GM23248 (cell line): ENCODE measurements at regions not wholly inside any gene's neighbourhood (a gene's known extent, or its start where the extent isn't known, plus 50 kb on each side); places are given as distances from the start of the nearest gene placed in this dataset.

ENCODE experiments used
- DNase-seq: peaks from one replicate; pipeline ENCODE4 v3.0.0-alpha.2; 2015
- H2AFZ ChIP-seq: fragments of 200-600 bp; sonication (generic); 2 replicates; pipeline ENCODE4 v1.6.1; 2016; ENCODE audit warnings: antibody characterized with exemption
- H3F3A ChIP-seq: fragments of 200-600 bp; sonication (generic); 2 replicates; pipeline ENCODE4 v1.6.1; 2016; ENCODE audit warnings: mild to moderate bottlenecking, antibody characterized with exemption, mixed run types; ENCODE audit not compliant: insufficient read depth
- H3K27ac ChIP-seq: fragments of 200-600 bp; sonication (generic); 2 replicates; pipeline ENCODE4 v1.5.1; 2016; ENCODE audit warnings: mild to moderate bottlenecking
- H3K27me3 ChIP-seq: fragments of 200-600 bp; sonication (generic); replicated peaks from 2 replicates; pipeline ENCODE4 v1.6.1; 2016; ENCODE audit warnings: mild to moderate bottlenecking; ENCODE audit not compliant: insufficient read depth
- H3K36me3 ChIP-seq: fragments of 200-600 bp; sonication (generic); 2 replicates; pipeline ENCODE4 v1.6.1; 2016; ENCODE audit warnings: low read depth, mild to moderate bottlenecking
- H3K4me1 ChIP-seq: fragments of 200-600 bp; sonication (generic); 2 replicates; pipeline ENCODE4 v1.6.1; 2016; ENCODE audit warnings: mild to moderate bottlenecking; ENCODE audit not compliant: insufficient read depth
- H3K4me2 ChIP-seq: fragments of 200-600 bp; sonication (generic); one replicate; pipeline ENCODE4 v1.6.1; 2016; ENCODE audit warnings: mild to moderate bottlenecking; ENCODE audit not compliant: unreplicated experiment
- H3K4me3 ChIP-seq: fragments of 200-600 bp; sonication (generic); 2 replicates; pipeline ENCODE4 v1.5.1; 2016; ENCODE audit warnings: mild to moderate bottlenecking
- H3K79me2 ChIP-seq: fragments of 200-600 bp; sonication (generic); 2 replicates; pipeline ENCODE4 v1.6.1; 2016; ENCODE audit warnings: mild to moderate bottlenecking; ENCODE audit not compliant: insufficient read depth
- H3K9ac ChIP-seq: fragments of 200-600 bp; sonication (generic); 2 replicates; pipeline ENCODE4 v1.6.1; 2016; ENCODE audit warnings: mild to moderate bottlenecking
- H3K9me2 ChIP-seq: fragments of 200-600 bp; sonication (generic); 2 replicates; pipeline ENCODE4 v1.6.1; 2016; ENCODE audit warnings: mixed run types, mild to moderate bottlenecking, moderate library complexity; ENCODE audit not compliant: insufficient read depth
- H3K9me3 ChIP-seq: fragments of 200-600 bp; sonication (generic); one replicate; pipeline ENCODE4 v1.6.1; 2017; ENCODE audit warnings: low read depth
- H4K20me1 ChIP-seq: fragments of 200-600 bp; sonication (generic); 2 replicates; pipeline ENCODE4 v1.6.0; 2016; ENCODE audit not compliant: insufficient read depth
- EZH2 ChIP-seq: fragments of 200-600 bp; sonication (generic); IDR thresholded peaks from 2 replicates; pipeline ENCODE4 v1.6.1; 2018; ENCODE audit warnings: antibody characterized with exemption, mild to moderate bottlenecking; ENCODE audit not compliant: insufficient read depth, poor library complexity, severe bottlenecking
- EZH2phosphoT487 ChIP-seq: fragments of 200-600 bp; sonication (generic); IDR thresholded peaks from 2 replicates; pipeline ENCODE4 v1.6.1; 2018; ENCODE audit warnings: antibody characterized with exemption, moderate library complexity, mild to moderate bottlenecking, low read depth; ENCODE audit not compliant: insufficient read depth
- whole genome bisulfite sequencing, 2 experiments: methylation state at CpG; one replicate each; pipeline ENCODE4 v1.1.6; 2015 to 2017; ENCODE audit warnings: low lambda C conversion rate in 2 of 2, low coverage in 1 of 2; ENCODE audit errors: missing lambda C conversion rate in 2 of 2; 5-methylcytosine and 5-hydroxymethylcytosine counted together
- in situ Hi-C: fragments of 300-500 bp; cut with MboI; formaldehyde crosslinking; loops from 2 replicates; pipeline ENCODE4 v1.15.0; 2020

- 16 to 34% methylated on average over 2 of the region's 2 CpGs for WGBS, 2 experiments
- Histone ChIP-seq H3K9ac (no peak overlapping the region), H3K4me1 (no peaks in the 10 kb centered on the region), H3K4me2 (no peak overlapping the region), H3K9me3 (no peaks in the 10 kb centered on the region), H3K36me3 (no peaks in the 10 kb centered on the region), H2AFZ (no peak overlapping the region), H3K4me3 (no peak overlapping the region), H3K79me2 (no peaks in the 10 kb centered on the region), H3K27ac (no peak overlapping the region), H3F3A (no peaks in the 10 kb centered on the region), H4K20me1 (no peaks in the 10 kb centered on the region), H3K27me3 (no peaks in the 10 kb centered on the region), H3K9me2 (no peaks in the 10 kb centered on the region)
- in situ Hi-C loops, result no loop called here
- peak; percentile 7 for DNase-seq
- TF ChIP-seq EZH2, result no peak
- no peak for TF ChIP-seq EZH2phosphoT487
These were observed 214.8 kb downstream of the COG6 start for GRCh38 chr13:39870197-39870747.

- Histone ChIP-seq H3F3A (no peaks in the 10 kb centered on the region), H3K9ac (no peak overlapping the region), H3K4me1 (no peaks in the 10 kb centered on the region), H4K20me1 (no peaks in the 10 kb centered on the region), H3K4me3 (no peak overlapping the region), H3K9me3 (no peaks in the 10 kb centered on the region), H3K4me2 (no peak overlapping the region), H2AFZ (no peak overlapping the region), H3K9me2 (no peaks in the 10 kb centered on the region), H3K27ac (no peak overlapping the region), H3K36me3 (no peaks in the 10 kb centered on the region), H3K79me2 (no peaks in the 10 kb centered on the region), H3K27me3 (no peaks in the 10 kb centered on the region)
- TF ChIP-seq EZH2, result no peak
- no peak for TF ChIP-seq EZH2phosphoT487
- WGBS, 2 experiments, result 25% methylated on average over 3 of the region's 3 CpGs
- DNase-seq, result no peak
- in situ Hi-C loops, result no loop called here
These were observed 219.0 kb downstream of the COG6 start for GRCh38 chr13:39874331-39875053.

GRCh38 chr13:39875111-39875987 lies 219.9 kb downstream of the COG6 start:
- H3K27ac ChIP-seq, result no peak overlapping the region
- DNase-seq, result no peak
- TF ChIP-seq EZH2phosphoT487 (no peak), EZH2 (no peak)

GRCh38 chr13:39876258-39876657 lies 220.8 kb downstream of the COG6 start:
- Histone ChIP-seq H3F3A (no peaks in the 10 kb centered on the region), H3K27ac (no peak overlapping the region), H3K9me2 (no peaks in the 10 kb centered on the region), H2AFZ (no peak overlapping the region), H3K36me3 (no peaks in the 10 kb centered on the region), H3K9ac (no peak overlapping the region), H4K20me1 (no peaks in the 10 kb centered on the region), H3K4me1 (no peaks in the 10 kb centered on the region), H3K27me3 (no peaks in the 10 kb centered on the region), H3K4me2 (no peak overlapping the region), H3K4me3 (no peak overlapping the region), H3K79me2 (no peaks in the 10 kb centered on the region), H3K9me3 (no peaks in the 10 kb centered on the region)
- WGBS, 2 experiments, result 46 to 58% methylated on average over 3 of the region's 3 CpGs
- in situ Hi-C loops, result no loop called here
- TF ChIP-seq EZH2phosphoT487, result no peak
- TF ChIP-seq EZH2, result no peak
- DNase-seq, result peak; percentile 70

More at GRCh38 chr13:39875111-39875987, 219.9 kb downstream of the COG6 start:
- Histone ChIP-seq H3K27me3 (no peaks in the 10 kb centered on the region), H3F3A (no peaks in the 10 kb centered on the region), H3K4me1 (no peaks in the 10 kb centered on the region), H3K79me2 (no peaks in the 10 kb centered on the region), H3K9ac (no peak overlapping the region), H3K4me2 (no peak overlapping the region), H4K20me1 (no peaks in the 10 kb centered on the region), H3K9me3 (no peaks in the 10 kb centered on the region), H3K9me2 (no peaks in the 10 kb centered on the region), H3K4me3 (no peak overlapping the region), H2AFZ (no peak overlapping the region), H3K36me3 (no peaks in the 10 kb centered on the region)
- 78 to 80% methylated on average over 9 of the region's 9 CpGs for WGBS, 2 experiments
- in situ Hi-C loops, result no loop called here
